HG03135 (cell line): ENCODE measurements at regions not wholly inside any gene's neighbourhood (a gene's known extent, or its start where the extent isn't known, plus 50 kb on each side); places are given as distances from the start of the nearest gene placed in this dataset.
"Not testable (repeated sequence)": the region's sequence is repeated elsewhere in the genome, so short reads cannot be mapped to it uniquely, and the experiment has no call there.

ENCODE experiments used
- ATAC-seq: cut with Tn5 transposase; IDR thresholded peaks from one replicate; pipeline ENCODE4 v1.9.1; 2021; ENCODE audit warnings: mild to moderate bottlenecking, moderate library complexity; ENCODE audit not compliant: unreplicated experiment

GRCh38 chr1:193914871-193915270 lies 728.5 kb upstream of the B3GALT2 start:
- no peak for ATAC-seq

- ATAC-seq = no peak
These were observed 723.1 kb upstream of the B3GALT2 start for GRCh38 chr1:193909406-193910082.

- ATAC-seq = no peak
These were observed 719.1 kb upstream of the B3GALT2 start for GRCh38 chr1:193905288-193906085.

- no peak for ATAC-seq
These were observed 705.4 kb upstream of the B3GALT2 start for GRCh38 chr1:193891788-193892187.

GRCh38 chr1:193890935-193891334 lies 704.5 kb upstream of the B3GALT2 start:
- no peak for ATAC-seq

GRCh38 chr1:193884848-193885558 lies 698.6 kb upstream of the B3GALT2 start:
- ATAC-seq = no peak

GRCh38 chr1:193877920-193878319 lies 691.5 kb upstream of the B3GALT2 start:
- ATAC-seq = not testable (repeated sequence)

- no peak for ATAC-seq
These were observed 682.0 kb upstream of the B3GALT2 start for GRCh38 chr1:193868425-193868824.

- ATAC-seq = no peak
These were observed 669.8 kb upstream of the B3GALT2 start for GRCh38 chr1:193856261-193856660.

- no peak for ATAC-seq
These were observed 664.3 kb upstream of the B3GALT2 start for GRCh38 chr1:193850745-193851144.

GRCh38 chr1:193846876-193847604 lies 660.6 kb upstream of the B3GALT2 start:
- ATAC-seq = no peak

GRCh38 chr1:193846411-193846810 lies 660.0 kb upstream of the B3GALT2 start:
- no peak for ATAC-seq

GRCh38 chr1:193841857-193842256 lies 655.4 kb upstream of the B3GALT2 start:
- ATAC-seq = no peak

- ATAC-seq = no peak
These were observed 645.1 kb upstream of the B3GALT2 start for GRCh38 chr1:193831465-193831864.

- no peak for ATAC-seq
These were observed 641.1 kb upstream of the B3GALT2 start for GRCh38 chr1:193827516-193827915.

- no peak for ATAC-seq
These were observed 633.0 kb upstream of the B3GALT2 start for GRCh38 chr1:193819376-193819775.

- ATAC-seq = no peak
These were observed 620.8 kb upstream of the B3GALT2 start for GRCh38 chr1:193807208-193807607.

GRCh38 chr1:193806079-193807048 lies 620.0 kb upstream of the B3GALT2 start:
- ATAC-seq = no peak

- ATAC-seq = no peak
These were observed 613.7 kb upstream of the B3GALT2 start for GRCh38 chr1:193799948-193800690.
